Suppressor macrophage treated with lipopolysaccharide for 1 hour (primary cell): ENCODE measurements at regions not wholly inside any gene's neighbourhood (a gene's known extent, or its start where the extent isn't known, plus 50 kb on each side); places are given as distances from the start of the nearest gene placed in this dataset.
"Not testable (repeated sequence)": the region's sequence is repeated elsewhere in the genome, so short reads cannot be mapped to it uniquely, and the experiment has no call there.

Source experiments
- DNase-seq, 3 donors: peaks; one replicate each; pipeline ENCODE4 v3.0.0-alpha.2; 2020 to 2022

DNA sequence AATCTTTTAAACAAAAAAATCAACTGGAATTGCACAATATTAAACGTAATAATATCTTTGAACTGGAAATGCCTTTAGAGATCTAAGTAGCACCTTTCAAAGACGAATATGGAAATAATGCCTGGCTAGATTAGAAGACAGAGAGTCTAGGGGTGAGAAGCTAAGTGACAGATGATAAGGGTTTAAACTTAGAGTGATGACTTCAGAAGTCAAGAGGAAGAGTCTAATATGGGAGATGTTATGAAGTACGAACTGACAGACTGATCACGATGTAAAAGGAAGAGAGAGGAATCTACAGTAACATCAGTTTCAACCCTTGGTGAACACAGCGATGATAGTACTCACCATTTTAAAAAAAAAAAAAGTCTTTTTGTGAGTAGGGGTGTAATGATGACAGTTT is 57.9 kb downstream of the HINT1 start:
- peak in 1 of 3 donors; percentile 13 for DNase-seq

GRCh38 chr5:131104169-131104808 is 60.8 kb downstream of the HINT1 start:
- DNase-seq = peak; percentile 40 to 89 (median 80)

DNA sequence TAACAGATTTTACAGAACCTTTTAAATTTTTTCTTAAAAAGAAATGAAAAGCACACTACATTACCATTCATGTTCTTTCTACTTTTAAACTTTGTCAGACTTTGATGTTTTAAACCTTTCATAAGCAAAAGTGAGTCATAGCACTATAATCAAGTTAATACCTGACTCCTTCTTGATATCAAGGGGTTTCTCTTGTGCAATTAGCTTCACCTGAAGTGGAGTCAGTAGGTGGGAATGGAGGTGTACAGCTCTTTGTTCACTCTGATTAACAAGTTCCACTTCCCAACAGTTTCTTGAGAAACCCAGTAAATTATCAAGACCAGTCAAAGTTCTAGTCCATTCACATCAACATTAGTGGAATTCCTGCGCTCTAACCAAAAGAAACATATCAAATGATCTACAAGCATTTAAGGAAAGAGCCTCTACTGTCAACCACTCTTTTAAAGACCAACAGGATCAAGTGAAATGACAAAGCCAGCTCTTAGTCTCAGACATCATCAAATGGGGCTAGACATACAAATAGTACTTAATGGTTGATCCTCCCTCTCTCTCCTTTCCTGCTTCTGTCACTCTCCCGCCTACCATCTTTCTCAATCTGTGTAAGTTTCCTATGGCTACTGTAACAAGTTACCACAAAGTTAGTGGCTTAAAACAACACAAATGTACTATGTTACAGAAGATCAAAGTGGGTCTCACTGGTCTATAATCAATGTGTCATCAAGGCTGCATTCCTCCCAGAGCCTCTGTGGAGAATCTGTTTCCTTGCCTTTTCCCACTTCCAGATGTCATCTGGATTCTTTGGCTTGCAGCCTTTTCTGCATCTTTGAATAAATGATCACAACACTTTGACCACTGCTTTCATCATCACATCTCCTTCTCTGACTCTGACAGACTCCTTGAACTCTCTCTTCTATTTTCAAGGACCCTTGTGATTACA is 68.0 kb downstream of the HINT1 start:
- DNase-seq = no peak

- not testable (repeated sequence) for DNase-seq
These were observed 69.5 kb downstream of the HINT1 start for GRCh38 chr5:131095561-131095960.

- DNase-seq = peak; percentile 38 to 58 (median 54)
These were observed 80.6 kb downstream of the HINT1 start for GRCh38 chr5:131084436-131084835.

- DNase-seq = no peak
These were observed 83.1 kb downstream of the HINT1 start for GRCh38 chr5:131081913-131082488.

- no peak for DNase-seq
These were observed 83.7 kb downstream of the HINT1 start for GRCh38 chr5:131081374-131081773.

GRCh38 chr5:131079232-131079631 is 85.8 kb downstream of the HINT1 start:
- DNase-seq = no peak

GRCh38 chr5:131068893-131069643 is 96.0 kb downstream of the HINT1 start:
- no peak for DNase-seq

DNA sequence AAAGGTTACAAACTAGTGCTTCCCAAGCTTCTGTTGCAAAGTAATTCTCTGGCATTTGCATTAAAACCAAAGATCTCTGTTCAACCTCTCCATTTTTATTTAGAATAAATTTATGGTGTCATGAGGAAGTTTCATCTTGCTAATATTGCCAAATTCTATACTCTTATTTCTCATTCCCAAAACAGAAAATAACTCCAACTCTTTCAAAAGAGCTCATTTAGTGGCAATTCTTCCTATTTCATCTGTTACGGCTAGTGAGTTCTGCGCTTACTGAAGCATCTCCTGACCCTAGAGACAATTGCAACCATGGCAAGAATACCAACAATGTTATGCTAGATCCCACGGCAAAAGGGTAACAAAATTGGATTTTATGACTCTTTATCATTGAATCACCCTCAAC is 97.0 kb downstream of the HINT1 start:
- DNase-seq = peak; percentile 10 to 71 (median 63)

DNA sequence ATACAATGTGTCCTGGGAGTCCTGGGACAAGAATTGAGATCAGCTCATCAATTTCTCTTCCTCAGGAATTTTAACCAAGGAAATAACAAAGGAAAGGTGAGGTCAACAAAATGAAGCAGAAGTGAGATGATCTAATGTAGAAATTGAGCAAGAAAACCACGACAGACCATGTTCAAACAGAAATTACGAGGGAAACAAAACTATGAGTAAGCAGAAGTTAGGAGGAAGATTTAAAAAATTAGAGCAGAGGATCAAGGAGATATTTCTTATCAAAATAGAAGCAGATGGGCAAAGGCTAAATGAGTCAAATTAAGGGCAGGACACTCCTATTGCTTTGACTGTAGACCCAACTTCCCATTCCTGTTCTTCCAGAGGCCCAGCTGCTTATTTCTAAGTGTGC is 97.4 kb downstream of the HINT1 start:
- peak; percentile 54 to 86 (median 83) for DNase-seq

DNA sequence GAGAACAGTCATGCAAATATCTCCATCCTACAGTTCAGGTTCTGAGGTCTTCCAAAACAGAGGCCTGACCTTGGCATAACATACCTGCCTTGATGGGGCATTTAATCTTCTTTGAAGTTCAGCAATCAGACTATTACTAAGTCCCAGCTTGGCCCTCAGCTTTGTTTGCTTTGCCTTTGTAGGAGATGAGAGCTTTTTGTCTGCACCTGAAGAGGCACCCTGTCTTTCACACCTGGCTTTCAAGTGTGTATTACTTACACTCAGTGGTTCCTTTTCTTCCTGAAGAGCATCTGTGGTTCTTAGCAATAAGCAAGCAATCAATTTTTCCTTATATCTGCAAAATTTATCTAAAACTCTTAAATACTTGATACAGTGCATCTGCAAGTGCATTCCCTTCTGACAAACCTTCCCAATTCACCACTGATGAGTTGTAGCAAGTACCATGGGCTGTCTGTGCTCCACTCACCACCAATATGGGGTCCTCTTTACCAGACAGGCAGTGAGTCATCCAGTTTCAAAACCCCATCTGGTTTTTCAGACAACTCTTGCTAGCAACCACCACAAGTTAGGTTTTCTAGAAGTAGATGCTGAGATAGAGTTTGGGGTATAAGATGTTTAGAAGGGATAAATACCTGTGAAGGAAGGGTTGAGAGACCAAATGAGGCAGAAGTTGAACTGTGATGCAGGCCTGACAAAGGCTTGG is 100.2 kb downstream of the HINT1 start:
- DNase-seq = no peak

GRCh38 chr5:131042021-131042789 is 122.9 kb downstream of the HINT1 start:
- peak; percentile 19 to 64 (median 35) for DNase-seq

GRCh38 chr5:131023498-131023865 is 141.6 kb downstream of the HINT1 start:
- DNase-seq = no peak

DNA sequence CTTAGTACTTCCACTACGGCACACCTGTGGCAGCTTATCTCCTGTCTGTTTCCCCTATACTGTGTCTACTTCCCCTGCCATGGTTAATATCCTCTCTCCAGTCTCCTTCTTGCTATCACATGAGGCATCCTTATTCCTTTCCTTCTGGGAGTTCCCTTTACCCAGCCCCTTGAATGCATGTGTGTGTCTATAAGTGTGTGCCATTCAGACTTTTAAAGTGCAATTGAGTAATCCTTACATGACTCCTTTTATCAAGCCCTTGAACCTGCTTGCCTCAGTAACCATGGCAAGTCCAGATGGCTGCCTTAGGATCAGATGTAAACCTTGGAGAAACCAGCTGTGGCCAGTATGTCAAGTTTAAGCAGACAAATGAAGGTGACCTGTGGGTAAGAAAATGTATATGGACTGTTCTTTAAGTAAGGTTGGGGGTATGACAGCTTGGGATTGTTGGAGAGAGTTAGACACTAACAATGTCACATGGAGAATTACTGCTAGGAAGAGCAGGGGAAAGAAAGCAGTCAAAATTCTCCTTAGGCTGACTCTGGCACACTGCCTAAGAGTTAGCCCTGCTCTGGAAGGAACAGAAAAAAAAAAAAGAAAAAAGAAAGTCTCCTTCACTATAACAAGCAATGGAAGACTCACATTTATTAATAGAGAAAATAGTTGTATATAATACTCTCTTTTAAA is 142.1 kb downstream of the HINT1 start:
- peak; percentile 7 to 34 (median 21) for DNase-seq

DNA sequence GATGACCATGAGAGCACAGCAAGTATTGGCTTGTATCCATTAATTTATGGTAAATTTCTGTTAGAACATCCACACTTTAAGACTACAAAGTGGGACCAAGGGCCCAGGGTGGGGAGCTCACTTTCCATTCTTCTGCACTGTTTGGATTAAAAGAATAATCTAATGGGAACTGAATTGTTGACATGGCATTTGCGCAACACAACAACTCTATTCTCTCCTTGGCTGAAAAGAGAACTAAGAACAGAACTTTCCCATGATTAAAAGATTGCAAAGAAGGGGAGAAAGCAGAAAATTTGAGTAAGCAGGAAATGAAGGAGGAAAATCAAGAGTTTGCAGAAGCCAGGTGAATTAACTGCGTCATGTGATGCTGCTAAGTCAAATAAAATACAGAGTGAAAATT is 143.4 kb downstream of the HINT1 start:
- DNase-seq = peak; percentile 10 to 34 (median 31)

DNA sequence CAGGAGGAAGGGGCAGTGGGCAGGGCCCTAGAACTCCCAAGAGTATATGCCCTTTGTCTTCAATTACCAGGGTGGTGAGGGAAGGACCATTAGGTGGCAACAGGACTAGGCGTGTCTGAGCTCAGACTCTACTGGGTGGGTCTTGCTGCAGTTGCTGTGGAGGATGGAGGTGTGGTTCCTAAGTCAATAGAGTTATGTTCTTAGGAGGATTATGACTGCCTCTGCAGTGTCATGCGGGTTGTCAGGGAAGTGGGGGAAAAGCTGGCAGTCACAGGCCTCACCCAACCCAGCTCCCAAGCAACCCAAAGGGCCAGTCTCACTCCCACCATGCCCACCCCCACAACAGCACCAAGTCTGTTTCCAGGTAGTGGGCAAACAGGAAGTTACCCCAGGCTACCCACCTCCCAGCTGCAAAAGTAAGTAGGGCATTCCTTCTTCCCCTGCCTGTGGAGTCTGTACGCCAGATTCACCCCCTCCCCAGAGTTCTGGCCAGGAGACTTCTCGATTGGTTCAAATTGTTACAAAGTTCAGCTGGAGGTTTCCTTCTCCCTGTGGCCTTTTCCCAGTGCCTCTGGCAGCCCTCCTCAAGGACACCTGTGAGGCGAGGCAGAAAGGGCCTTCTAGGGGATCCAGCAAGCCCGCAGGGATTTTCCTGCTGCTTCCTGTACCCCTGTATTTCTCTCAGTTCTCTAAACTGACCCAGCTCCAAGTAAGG is 145.3 kb downstream of the HINT1 start:
- DNase-seq = no peak

- DNase-seq = peak in 2 of 3 donors; percentile 14 to 21
These were observed 145.9 kb downstream of the HINT1 start for GRCh38 chr5:131019111-131019510.

DNA sequence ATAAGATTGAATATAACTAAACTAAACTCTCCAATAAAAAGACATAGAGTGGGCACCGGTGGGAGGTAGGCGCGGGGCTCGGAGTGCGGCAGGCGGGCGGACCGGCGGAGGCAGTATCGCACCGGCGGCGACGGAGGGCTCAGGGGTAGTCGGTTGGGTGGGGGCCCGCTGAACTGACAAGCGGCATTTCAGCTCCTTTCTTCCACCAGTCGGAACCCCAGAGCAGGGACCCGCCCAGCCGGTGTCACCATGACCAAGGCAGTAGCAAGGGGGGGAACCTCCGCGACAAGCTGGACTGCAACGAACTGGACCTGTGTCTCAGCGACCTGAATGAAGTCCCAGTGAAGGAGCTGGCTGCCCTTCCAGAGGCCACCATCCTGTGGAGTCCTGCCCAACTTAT is 156.7 kb downstream of the HINT1 start:
- DNase-seq = no peak
